ELR (cell line): ENCODE measurements at regions not wholly inside any gene's neighbourhood (a gene's known extent, or its start where the extent isn't known, plus 50 kb on each side); places are given as distances from the start of the nearest gene placed in this dataset.

Experiments used
- DNase-seq: peaks from one replicate; pipeline ENCODE4 v3.0.0-alpha.2; 2015; ENCODE audit warnings: low read depth

- DNase-seq: no peak
Observed at GRCh38 chr7:51521054-51521453, 204.4 kb upstream of the COBL start.

- DNase-seq: no peak
Observed at GRCh38 chr7:51518646-51519045, 202.0 kb upstream of the COBL start.

GRCh38 chr7:51517187-51517586 lies 200.6 kb upstream of the COBL start:
- DNase-seq: no peak

- no peak for DNase-seq
Observed at GRCh38 chr7:51501620-51502019, 185.0 kb upstream of the COBL start.

GRCh38 chr7:51482976-51483375 lies 166.4 kb upstream of the COBL start:
- no peak for DNase-seq

- no peak for DNase-seq
Observed at GRCh38 chr7:51481421-51481820, 164.8 kb upstream of the COBL start.

- DNase-seq: no peak
Observed at GRCh38 chr7:51477819-51478218, 161.2 kb upstream of the COBL start.

GRCh38 chr7:51477323-51477722 lies 160.7 kb upstream of the COBL start:
- no peak for DNase-seq

GRCh38 chr7:51476026-51476425 lies 159.4 kb upstream of the COBL start:
- no peak for DNase-seq

- DNase-seq: no peak
Observed at GRCh38 chr7:51472873-51473272, 156.3 kb upstream of the COBL start.

- DNase-seq: no peak
Observed at GRCh38 chr7:51471981-51472296, 155.3 kb upstream of the COBL start.

- no peak for DNase-seq
Observed at GRCh38 chr7:51471210-51471980, 154.8 kb upstream of the COBL start.

- DNase-seq: no peak
Observed at GRCh38 chr7:51467384-51468017, 150.9 kb upstream of the COBL start.

- DNase-seq: no peak
Observed at GRCh38 chr7:51459809-51460208, 143.2 kb upstream of the COBL start.

GRCh38 chr7:51458693-51459092 lies 142.1 kb upstream of the COBL start:
- no peak for DNase-seq

- DNase-seq: no peak
Observed at GRCh38 chr7:51457079-51457478, 140.5 kb upstream of the COBL start.

- DNase-seq: no peak
Observed at GRCh38 chr7:51456431-51457060, 139.9 kb upstream of the COBL start.

- no peak for DNase-seq
Observed at GRCh38 chr7:51455948-51456347, 139.3 kb upstream of the COBL start.

- DNase-seq: no peak
Observed at GRCh38 chr7:51455513-51455912, 138.9 kb upstream of the COBL start.

- DNase-seq: no peak
Observed at GRCh38 chr7:51455086-51455485, 138.5 kb upstream of the COBL start.

GRCh38 chr7:51452694-51453093 lies 136.1 kb upstream of the COBL start:
- DNase-seq: no peak

- DNase-seq: no peak
Observed at GRCh38 chr7:51451751-51452476, 135.3 kb upstream of the COBL start.

- DNase-seq: no peak
Observed at GRCh38 chr7:51450541-51450940, 133.9 kb upstream of the COBL start.
